ENCODE measurements at regions not wholly inside any gene's neighbourhood (a gene's known extent, or its start where the extent isn't known, plus 50 kb on each side); places are given as distances from the start of the nearest gene placed in this dataset.
A peak's percentile ranks its signal among the peaks of the same experiment; 100 is the strongest.

GRCh38 chr12:107439026-107439738 is 246.4 kb upstream of the PWP1 start:
- Mint-ChIP-seq H3K4me3 (no peak overlapping the region), H3K9me3 (peaks cover 7% of the 10 kb centered on the region), H3K27me3 (ENCODE audit: insufficient read depth) (peaks cover 7% of the 10 kb centered on the region), H3K27ac (no peak overlapping the region), H3K4me1 (ENCODE audit: low read depth) (peaks cover 9% of the 10 kb centered on the region), H3K36me3 (ENCODE audit: low read depth) (no peaks in the 10 kb centered on the region)
- no peak for DNase-seq
- no peak for TF ChIP-seq CTCF (IDR thresholded peaks at IDR 0.05)

GRCh38 chr12:107440606-107441005 is 245.0 kb upstream of the PWP1 start:
- Mint-ChIP-seq H3K27ac (no peak overlapping the region), H3K4me1 (ENCODE audit: low read depth) (peaks cover 9% of the 10 kb centered on the region), H3K36me3 (ENCODE audit: low read depth) (no peaks in the 10 kb centered on the region), H3K27me3 (ENCODE audit: insufficient read depth) (peaks cover 6% of the 10 kb centered on the region), H3K4me3 (no peak overlapping the region), H3K9me3 (peaks cover 11% of the 10 kb centered on the region)
- DNase-seq: no peak
- no peak for TF ChIP-seq CTCF (IDR thresholded peaks at IDR 0.05)

GRCh38 chr12:107441665-107442300 is 243.8 kb upstream of the PWP1 start:
- H3K4me3 Mint-ChIP-seq: peak overlapping the region; percentile 11; the same call in 1 of the 2 replicates
- no peaks in the 10 kb centered on the region for H3K36me3 Mint-ChIP-seq (ENCODE audit: low read depth)
- no peak for TF ChIP-seq CTCF (IDR thresholded peaks at IDR 0.05)
- peaks cover 1% of the 10 kb centered on the region; the same call in 1 of the 2 replicates for H3K4me1 Mint-ChIP-seq (ENCODE audit: low read depth)
- peaks cover 11% of the 10 kb centered on the region for H3K9me3 Mint-ChIP-seq
- H3K27me3 Mint-ChIP-seq (ENCODE audit: insufficient read depth): peaks cover 8% of the 10 kb centered on the region
- H3K27ac Mint-ChIP-seq: no peak overlapping the region
- DNase-seq: no peak

- no peak for DNase-seq
- TF ChIP-seq CTCF (IDR thresholded peaks at IDR 0.05): no peak
- no peak overlapping the region for H3K27ac Mint-ChIP-seq
- no peaks in the 10 kb centered on the region for H3K4me1 Mint-ChIP-seq (ENCODE audit: low read depth)
- H3K36me3 Mint-ChIP-seq (ENCODE audit: low read depth): no peaks in the 10 kb centered on the region
- H3K27me3 Mint-ChIP-seq (ENCODE audit: insufficient read depth): peaks cover 8% of the 10 kb centered on the region
- peaks cover 11% of the 10 kb centered on the region for H3K9me3 Mint-ChIP-seq
- no peak overlapping the region; the same call in 1 of the 2 replicates for H3K4me3 Mint-ChIP-seq
These were observed 243.1 kb upstream of the PWP1 start for GRCh38 chr12:107442326-107442987.

GRCh38 chr12:107443320-107444090 is 242.1 kb upstream of the PWP1 start:
- Mint-ChIP-seq H3K4me3 (no peak overlapping the region), H3K27me3 (ENCODE audit: insufficient read depth) (peaks cover 8% of the 10 kb centered on the region), H3K4me1 (ENCODE audit: low read depth) (no peaks in the 10 kb centered on the region), H3K27ac (no peak overlapping the region), H3K9me3 (peaks cover 13% of the 10 kb centered on the region), H3K36me3 (ENCODE audit: low read depth) (no peaks in the 10 kb centered on the region)
- no peak for TF ChIP-seq CTCF (IDR thresholded peaks at IDR 0.05)
- DNase-seq: no peak
